Kidney glomerular epithelial cell (primary cell): ENCODE measurements at regions not wholly inside any gene's neighbourhood (a gene's known extent, or its start where the extent isn't known, plus 50 kb on each side); places are given as distances from the start of the nearest gene placed in this dataset.

Experiments
- DNase-seq: peaks from one replicate; lab custom pipeline; 2025; lab: John Stamatoyannopoulos, UW

GRCh38 chr7:67843001-67843565, 846.5 kb downstream of the TYW1 start:
- DNase-seq, result no peak

DNA sequence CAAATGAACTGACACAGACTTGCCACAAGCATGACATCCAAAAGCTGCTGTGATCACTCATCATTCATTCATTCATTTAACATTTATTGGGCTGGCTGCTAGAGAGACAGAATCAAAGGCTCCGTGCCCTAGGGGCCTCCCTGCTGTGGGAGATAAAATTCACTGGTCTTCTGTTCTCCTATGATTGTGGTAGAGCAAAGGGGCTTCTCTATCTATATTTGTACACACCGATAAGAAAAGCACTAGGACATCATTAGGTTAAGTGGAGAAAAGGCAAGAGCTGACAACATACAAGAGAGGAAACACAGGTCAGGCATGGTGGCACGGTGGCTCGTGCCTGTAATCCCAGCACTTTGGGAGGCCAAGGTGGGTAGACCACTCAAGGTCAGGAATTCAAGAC, 847.0 kb downstream of the TYW1 start:
- DNase-seq, result no peak

- DNase-seq, result no peak
Observed at GRCh38 chr7:67847092-67847787, 850.6 kb downstream of the TYW1 start.

- peak; percentile 5 for DNase-seq
Observed at GRCh38 chr7:67854221-67855178, 857.9 kb downstream of the TYW1 start.

DNA sequence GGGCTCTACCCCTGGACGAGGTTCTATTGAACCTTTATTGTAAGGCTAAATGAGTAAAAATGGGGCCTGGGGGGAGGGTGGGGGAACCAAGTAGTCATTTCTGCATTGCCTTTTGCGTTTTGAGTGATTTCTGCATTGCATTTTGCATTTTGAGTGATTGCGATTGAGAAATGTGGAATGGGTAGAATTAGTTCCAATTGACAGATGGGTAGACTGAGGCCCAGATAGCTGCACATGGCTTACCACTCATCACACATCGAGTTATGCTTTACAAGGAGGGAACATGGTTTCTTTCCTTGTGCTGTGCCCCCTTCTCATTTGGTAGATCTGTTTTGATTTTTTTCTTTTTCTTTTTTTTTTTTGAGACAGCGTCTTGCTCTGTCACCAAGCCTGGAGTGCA, 858.7 kb downstream of the TYW1 start:
- DNase-seq, result no peak

- DNase-seq, result no peak
Observed at GRCh38 chr7:67856046-67856445, 859.4 kb downstream of the TYW1 start.

- DNase-seq, result no peak
Observed at GRCh38 chr7:67857698-67858097, 861.1 kb downstream of the TYW1 start.

DNA sequence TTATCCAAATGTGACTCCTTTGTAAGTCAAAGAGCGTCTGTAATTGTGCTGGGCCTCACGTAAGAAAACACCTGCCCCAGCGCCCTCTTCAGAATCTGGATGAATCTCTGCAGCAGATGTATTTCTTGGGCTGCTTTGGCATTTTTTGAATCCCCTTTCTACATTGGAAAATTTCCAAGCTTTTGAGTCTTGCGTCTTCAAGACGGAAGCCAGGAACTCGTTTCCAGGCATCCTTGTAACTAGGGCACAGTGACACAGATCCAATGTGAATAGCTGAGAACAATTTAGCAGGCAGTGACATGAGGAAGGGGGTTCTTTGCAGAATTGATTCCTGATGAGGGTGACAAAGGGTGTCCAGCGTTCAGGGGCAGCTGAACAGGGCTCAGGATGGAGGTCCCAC, 862.3 kb downstream of the TYW1 start:
- DNase-seq, result no peak

- DNase-seq, result no peak
Observed at GRCh38 chr7:67863911-67864310, 867.3 kb downstream of the TYW1 start.

DNA sequence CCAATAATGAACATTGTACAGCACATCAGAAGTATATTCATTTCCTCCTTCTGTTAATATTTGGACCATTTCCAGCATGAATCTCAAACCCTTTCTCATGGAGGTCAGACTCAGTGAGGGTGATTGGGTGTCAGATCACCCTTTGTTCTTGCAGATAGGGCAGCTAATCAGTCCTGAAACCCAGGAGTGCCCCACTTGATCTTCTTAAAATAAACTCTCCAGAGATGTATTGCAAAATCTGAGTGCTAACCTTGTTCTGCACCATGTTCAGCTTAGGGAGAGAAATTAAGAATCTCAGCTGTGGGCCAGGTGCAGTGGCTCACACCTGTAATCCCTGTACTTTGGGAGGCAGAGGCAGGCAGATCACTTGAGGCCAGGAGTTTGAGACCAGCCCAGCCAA, 869.4 kb downstream of the TYW1 start:
- DNase-seq, result no peak

DNA sequence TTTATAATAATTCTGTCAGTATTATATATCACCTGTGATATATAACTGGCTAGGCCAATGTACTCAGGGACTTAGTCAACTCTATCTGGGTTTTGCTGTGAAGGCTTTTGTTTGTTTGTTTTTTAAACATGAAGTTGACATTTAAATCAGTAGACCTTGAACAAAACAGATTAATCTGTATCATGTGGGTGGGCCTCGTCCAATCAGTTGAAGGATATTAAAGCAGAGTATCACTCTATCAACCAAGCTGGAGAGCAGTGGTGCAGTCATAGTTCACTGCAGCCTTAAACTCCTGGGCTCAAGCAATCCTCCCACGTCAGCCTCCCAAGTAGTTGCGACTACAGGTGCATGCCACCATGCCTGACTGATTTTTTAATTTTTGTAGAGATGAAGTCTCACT, 870.2 kb downstream of the TYW1 start:
- no peak for DNase-seq

GRCh38 chr7:67870396-67870795, 873.8 kb downstream of the TYW1 start:
- no peak for DNase-seq

- no peak for DNase-seq
Observed at GRCh38 chr7:67875558-67875957, 878.9 kb downstream of the TYW1 start.

DNA sequence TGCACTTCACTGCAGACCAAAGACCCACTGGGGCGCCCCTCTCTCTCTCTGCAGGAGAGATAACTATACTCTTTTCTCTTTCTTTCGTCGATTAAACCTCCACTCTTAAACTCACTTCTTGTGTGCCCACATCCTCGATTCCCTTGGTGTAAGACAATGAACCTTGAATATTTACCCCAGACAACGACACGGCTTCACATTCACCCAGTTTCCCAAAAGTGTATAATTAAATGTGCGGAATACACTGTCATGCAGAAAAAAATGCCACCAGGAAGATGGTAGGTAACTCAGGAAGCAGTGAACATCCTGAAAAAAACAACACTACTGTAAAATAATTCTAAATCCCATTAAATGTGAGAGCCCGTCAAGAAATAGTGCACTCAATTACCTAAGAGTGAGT, 882.2 kb downstream of the TYW1 start:
- DNase-seq, result no peak

DNA sequence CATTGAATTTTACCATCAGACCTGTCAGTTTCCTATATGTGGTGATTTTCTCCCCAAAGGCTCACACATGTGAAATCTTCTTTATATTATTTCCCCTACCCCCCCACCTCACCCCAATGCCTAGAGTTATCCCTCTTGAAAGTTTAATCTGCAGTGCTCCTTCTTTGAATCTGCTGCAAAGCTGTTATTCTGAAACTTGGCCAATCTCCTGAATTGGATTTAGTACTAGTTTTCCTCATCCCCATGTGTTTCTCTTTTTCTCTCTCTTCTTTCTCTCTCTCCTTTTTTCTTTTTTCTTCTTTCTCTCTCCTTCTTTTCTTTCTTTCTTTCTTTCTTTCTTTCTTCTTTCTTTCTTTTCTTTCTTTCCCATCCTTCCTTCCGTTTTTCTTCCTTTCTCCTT, 886.2 kb downstream of the TYW1 start:
- DNase-seq, result no peak

- no peak for DNase-seq
Observed at GRCh38 chr7:67890316-67890715, 893.7 kb downstream of the TYW1 start.

- no peak for DNase-seq
Observed at GRCh38 chr7:67894746-67895145, 898.1 kb downstream of the TYW1 start.

- no peak for DNase-seq
Observed at GRCh38 chr7:67896721-67897120, 900.1 kb downstream of the TYW1 start.

- DNase-seq, result no peak
Observed at GRCh38 chr7:67900456-67900855, 903.8 kb downstream of the TYW1 start.

DNA sequence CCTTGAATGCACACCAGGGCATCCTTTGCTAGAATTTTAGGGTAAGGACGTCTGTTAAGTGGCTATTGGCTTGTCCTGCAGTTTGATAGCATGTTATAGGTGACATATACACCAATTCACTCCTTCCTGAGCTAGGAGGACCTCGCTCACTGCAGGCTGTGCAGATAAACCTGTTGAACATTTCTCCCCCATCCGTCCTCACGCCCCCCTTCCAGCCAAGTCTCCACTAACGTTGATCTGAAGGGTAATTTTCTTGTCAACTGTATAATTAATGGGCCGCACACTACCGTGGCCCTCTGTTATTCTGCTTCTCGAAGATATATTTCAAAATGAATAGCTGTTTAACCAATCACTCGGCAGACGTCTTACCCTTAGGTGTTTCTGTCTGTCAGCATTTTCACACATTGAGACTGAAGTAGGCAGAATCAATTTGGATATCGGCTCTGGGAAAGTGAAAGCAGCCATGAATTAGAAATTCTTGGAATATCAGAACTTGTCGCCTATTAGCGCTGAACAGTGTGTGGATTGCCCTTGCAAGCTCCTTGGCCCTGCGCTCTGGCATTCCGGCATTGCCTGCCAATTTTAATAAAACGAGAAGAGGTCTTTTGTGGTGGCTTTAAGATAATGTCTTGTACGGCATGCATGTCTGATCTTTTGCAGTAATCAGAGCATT, 905.3 kb downstream of the TYW1 start:
- no peak for DNase-seq

DNA sequence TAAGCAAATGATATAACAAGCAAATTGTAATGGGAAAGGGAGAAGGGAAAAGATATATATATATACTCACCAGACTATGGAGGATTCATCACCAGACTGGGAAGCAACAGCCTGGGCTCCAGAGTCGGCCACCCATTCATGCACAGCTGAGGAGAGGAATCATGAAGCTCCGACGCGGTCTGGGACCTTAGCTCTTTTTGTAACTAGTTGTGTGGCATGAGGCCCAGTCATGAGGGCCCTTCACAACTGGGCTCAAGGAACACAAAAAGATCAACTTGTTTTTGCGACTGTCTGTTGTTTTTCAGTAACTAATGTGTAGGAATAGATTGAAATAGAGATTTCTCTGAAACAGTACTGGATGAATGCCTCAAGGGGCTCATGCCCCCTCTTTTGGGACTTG, 911.2 kb downstream of the TYW1 start:
- no peak for DNase-seq

DNA sequence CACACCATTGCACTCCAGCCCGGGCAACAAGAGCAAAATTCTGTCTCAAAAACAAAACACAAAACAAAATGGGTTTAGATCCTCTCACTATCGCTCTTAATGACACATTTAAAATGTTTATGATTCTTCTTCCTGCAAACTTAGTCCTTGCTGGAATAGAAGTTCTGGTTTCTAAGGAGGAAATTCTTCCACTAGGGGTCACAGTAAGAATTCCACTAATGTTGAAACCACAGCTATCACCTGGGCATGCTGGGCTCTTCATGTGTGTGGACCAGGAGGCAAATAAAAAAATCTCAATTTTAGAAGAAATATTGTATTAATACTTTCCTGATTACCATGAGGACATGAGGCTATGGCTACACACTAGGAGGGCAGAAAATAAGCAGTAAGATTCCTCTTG, 915.8 kb downstream of the TYW1 start:
- no peak for DNase-seq

DNA sequence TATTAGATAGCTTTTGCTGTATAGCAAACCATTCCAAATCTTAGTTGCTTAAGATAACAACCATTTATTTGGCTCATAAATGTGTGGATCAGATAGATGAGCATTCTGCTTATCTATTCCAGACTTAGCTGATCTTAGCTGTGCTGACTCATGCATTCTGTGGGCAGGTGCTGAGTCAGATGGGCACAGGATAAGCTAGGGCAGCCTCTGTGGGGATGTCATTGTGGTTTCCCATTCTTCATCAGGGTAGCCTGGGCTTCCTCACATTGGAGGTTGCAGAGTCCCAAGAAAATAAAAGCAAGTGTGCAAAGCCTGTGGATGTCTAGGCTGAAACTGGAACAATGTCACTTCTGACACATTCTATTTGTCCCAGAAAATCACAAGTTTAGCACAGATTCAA, 917.0 kb downstream of the TYW1 start:
- peak; percentile 19 for DNase-seq
